Suprapubic skin (tissue), 3 donors: ENCODE measurements at regions not wholly inside any gene's neighbourhood (a gene's known extent, or its start where the extent isn't known, plus 50 kb on each side); places are given as distances from the start of the nearest gene placed in this dataset.

Experiments
- CTCF ChIP-seq, 2 donors: fragments of 200-600 bp in 1 of 2; fragments of 450-650 bp in 1 of 2; sonication (generic) in 1 of 2; IDR thresholded peaks; one replicate each; pipeline ENCODE4 v1.5.1; 2016 to 2019; ENCODE audit warnings: antibody characterized with exemption in 2 of 2, mild to moderate bottlenecking in 1 of 2, moderate library complexity in 1 of 2
- EP300 ChIP-seq: sonication (generic); formaldehyde crosslinking; IDR thresholded peaks from one replicate; pipeline ENCODE4 v1.6.1; 2017; ENCODE audit warnings: antibody characterized with exemption
- POLR2A ChIP-seq, 2 donors: fragments of 450-650 bp; IDR thresholded peaks; one replicate each; pipeline ENCODE4 v1.6.1; 2017; ENCODE audit warnings: antibody characterized with exemption in 2 of 2, mild to moderate bottlenecking in 2 of 2, moderate library complexity in 2 of 2

GRCh38 chr14:54125109-54125508 lies 168.5 kb upstream of the BMP4 start:
- no peak for TF ChIP-seq CTCF (IDR thresholded peaks at IDR 0.05)
- TF ChIP-seq EP300: no peak
- TF ChIP-seq POLR2A (IDR thresholded peaks at IDR 0.05): no peak
